ENCODE measurements at regions not wholly inside any gene's neighbourhood (a gene's known extent, or its start where the extent isn't known, plus 50 kb on each side); places are given as distances from the start of the nearest gene placed in this dataset.
"Not testable (repeated sequence)": the region's sequence is repeated elsewhere in the genome, so short reads cannot be mapped to it uniquely, and the experiment has no call there.

GRCh38 chr6:92231171-92231701, 1188.1 kb downstream of the EPHA7 start:
- TF ChIP-seq CTCF (IDR thresholded peaks at IDR 0.05), result no peak
- intact Hi-C loops (cut with DNase I, micrococcal nuclease), result no loop called here
- Histone ChIP-seq H3K9me3 (no peaks in the 10 kb centered on the region), H3K4me3 (no peak overlapping the region), H3K36me3 (ENCODE audit: low read depth) (no peaks in the 10 kb centered on the region), H3K4me1 (ENCODE audit: low read depth) (no peaks in the 10 kb centered on the region)
- DNase-seq (no peak), ATAC-seq (no peak)

GRCh38 chr6:92219987-92220386, 1199.4 kb downstream of the EPHA7 start:
- H3K4me1 ChIP-seq (ENCODE audit: low read depth); H3K4me3 ChIP-seq; DNase-seq; ATAC-seq; H3K36me3 ChIP-seq (ENCODE audit: low read depth); H3K9me3 ChIP-seq; intact Hi-C loops (cut with DNase I, micrococcal nuclease): not testable (repeated sequence)

- DNase-seq (no peak), ATAC-seq (no peak)
- Histone ChIP-seq H3K9me3 (peaks cover 4% of the 10 kb centered on the region), H3K36me3 (ENCODE audit: low read depth) (no peaks in the 10 kb centered on the region), H3K4me3 (no peak overlapping the region), H3K4me1 (ENCODE audit: low read depth) (no peaks in the 10 kb centered on the region)
- intact Hi-C loops (cut with DNase I, micrococcal nuclease), result no loop called here
- TF ChIP-seq CTCF (IDR thresholded peaks at IDR 0.05), result no peak
Measured at GRCh38 chr6:92216717-92217116, 1202.6 kb downstream of the EPHA7 start.

GRCh38 chr6:92201618-92202017, 1217.7 kb downstream of the EPHA7 start:
- ATAC-seq, result no peak
- intact Hi-C loops (cut with DNase I, micrococcal nuclease), result no loop called here
- H3K9me3 ChIP-seq, result peaks cover 5% of the 10 kb centered on the region

GRCh38 chr6:92196325-92196724, 1223.0 kb downstream of the EPHA7 start:
- no peak for TF ChIP-seq CTCF (IDR thresholded peaks at IDR 0.05)
- Histone ChIP-seq H3K9me3 (peaks cover 5% of the 10 kb centered on the region), H3K4me3 (no peak overlapping the region), H3K36me3 (ENCODE audit: low read depth) (no peaks in the 10 kb centered on the region), H3K4me1 (ENCODE audit: low read depth) (no peaks in the 10 kb centered on the region)
- ATAC-seq (no peak), DNase-seq (no peak)
- intact Hi-C loops (cut with DNase I, micrococcal nuclease), result no loop called here

More at GRCh38 chr6:92201618-92202017, 1217.7 kb downstream of the EPHA7 start:
- H3K4me3 ChIP-seq, result no peak overlapping the region
- no peak for DNase-seq
- TF ChIP-seq CTCF (IDR thresholded peaks at IDR 0.05), result no peak
- no peaks in the 10 kb centered on the region for H3K4me1 ChIP-seq (ENCODE audit: low read depth)
- H3K36me3 ChIP-seq (ENCODE audit: low read depth), result no peaks in the 10 kb centered on the region

- no peak for DNase-seq
- Histone ChIP-seq H3K4me1 (ENCODE audit: low read depth) (no peaks in the 10 kb centered on the region), H3K9me3 (peaks cover 5% of the 10 kb centered on the region), H3K36me3 (ENCODE audit: low read depth) (no peaks in the 10 kb centered on the region), H3K4me3 (no peak overlapping the region)
- TF ChIP-seq CTCF (IDR thresholded peaks at IDR 0.05), result no peak
- ATAC-seq, result no peak
- intact Hi-C loops (cut with DNase I, micrococcal nuclease), result no loop called here
Measured at GRCh38 chr6:92195796-92196195, 1223.6 kb downstream of the EPHA7 start.
